ENCODE measurements at regions not wholly inside any gene's neighbourhood (a gene's known extent, or its start where the extent isn't known, plus 50 kb on each side); places are given as distances from the start of the nearest gene placed in this dataset.
"Not testable (repeated sequence)": the region's sequence is repeated elsewhere in the genome, so short reads cannot be mapped to it uniquely, and the experiment has no call there.

- Histone ChIP-seq H3K27ac (ENCODE audit: low read length) (no peak overlapping the region), H3K9me3 (ENCODE audit: control insufficient read depth in 2 of 2, low read length in 2 of 2) (no peaks in the 10 kb centered on the region), H3K9ac (ENCODE audit: low read length in 2 of 2) (no peak overlapping the region), H3K27me3 (ENCODE audit: control insufficient read depth in 1 of 2, insufficient read depth in 2 of 2, low read length in 2 of 2) (no peaks in the 10 kb centered on the region), H3K4me3 (ENCODE audit: low read length in 2 of 2) (no peak overlapping the region), H3K4me1 (ENCODE audit: control insufficient read depth, insufficient read depth, low read length) (peaks cover 12% of the 10 kb centered on the region), H3K36me3 (ENCODE audit: control insufficient read depth in 2 of 2, insufficient read depth in 2 of 2, low read length in 2 of 2) (no peaks in the 10 kb centered on the region)
Measured at GRCh38 chr14:34300882-34301734, 160.9 kb downstream of the SPTSSA start.

- peaks cover 12% of the 10 kb centered on the region for H3K4me1 ChIP-seq (ENCODE audit: control insufficient read depth, insufficient read depth, low read length)
Measured at GRCh38 chr14:34300330-34300729, 161.7 kb downstream of the SPTSSA start.

GRCh38 chr14:34299360-34299759 is 162.7 kb downstream of the SPTSSA start:
- H3K27ac ChIP-seq (ENCODE audit: low read length), result no peak overlapping the region
- no peak overlapping the region for H3K4me3 ChIP-seq (ENCODE audit: low read length in 2 of 2)
- H3K4me1 ChIP-seq (ENCODE audit: control insufficient read depth, insufficient read depth, low read length), result peaks cover 12% of the 10 kb centered on the region
- no peaks in the 10 kb centered on the region for H3K36me3 ChIP-seq (ENCODE audit: control insufficient read depth in 2 of 2, insufficient read depth in 2 of 2, low read length in 2 of 2)
- no peaks in the 10 kb centered on the region for H3K9me3 ChIP-seq (ENCODE audit: control insufficient read depth in 2 of 2, low read length in 2 of 2)
- no peak overlapping the region for H3K9ac ChIP-seq (ENCODE audit: low read length in 2 of 2)
- H3K27me3 ChIP-seq (ENCODE audit: control insufficient read depth in 1 of 2, insufficient read depth in 2 of 2, low read length in 2 of 2), result no peaks in the 10 kb centered on the region

More at GRCh38 chr14:34300330-34300729, 161.7 kb downstream of the SPTSSA start:
- H3K4me3 ChIP-seq (ENCODE audit: low read length in 2 of 2), result no peak overlapping the region
- no peak overlapping the region for H3K9ac ChIP-seq (ENCODE audit: low read length in 2 of 2)
- no peaks in the 10 kb centered on the region for H3K9me3 ChIP-seq (ENCODE audit: control insufficient read depth in 2 of 2, low read length in 2 of 2)
- no peaks in the 10 kb centered on the region for H3K27me3 ChIP-seq (ENCODE audit: control insufficient read depth in 1 of 2, insufficient read depth in 2 of 2, low read length in 2 of 2)
- no peak overlapping the region for H3K27ac ChIP-seq (ENCODE audit: low read length)
- no peaks in the 10 kb centered on the region for H3K36me3 ChIP-seq (ENCODE audit: control insufficient read depth in 2 of 2, insufficient read depth in 2 of 2, low read length in 2 of 2)

GRCh38 chr14:34297786-34298520 is 164.1 kb downstream of the SPTSSA start:
- H3K9ac ChIP-seq (ENCODE audit: low read length in 2 of 2), result no peak overlapping the region
- H3K4me1 ChIP-seq (ENCODE audit: control insufficient read depth, insufficient read depth, low read length), result peaks cover 11% of the 10 kb centered on the region
- H3K27me3 ChIP-seq (ENCODE audit: control insufficient read depth in 1 of 2, insufficient read depth in 2 of 2, low read length in 2 of 2), result no peaks in the 10 kb centered on the region
- H3K36me3 ChIP-seq (ENCODE audit: control insufficient read depth in 2 of 2, insufficient read depth in 2 of 2, low read length in 2 of 2), result no peaks in the 10 kb centered on the region
- no peak overlapping the region for H3K4me3 ChIP-seq (ENCODE audit: low read length in 2 of 2)
- no peaks in the 10 kb centered on the region for H3K9me3 ChIP-seq (ENCODE audit: control insufficient read depth in 2 of 2, low read length in 2 of 2)
- no peak overlapping the region for H3K27ac ChIP-seq (ENCODE audit: low read length)

- Histone ChIP-seq H3K9ac (ENCODE audit: low read length in 2 of 2) (no peak overlapping the region), H3K36me3 (ENCODE audit: control insufficient read depth in 2 of 2, insufficient read depth in 2 of 2, low read length in 2 of 2) (no peaks in the 10 kb centered on the region), H3K27ac (ENCODE audit: low read length) (no peak overlapping the region), H3K9me3 (ENCODE audit: control insufficient read depth in 2 of 2, low read length in 2 of 2) (no peaks in the 10 kb centered on the region), H3K4me1 (ENCODE audit: control insufficient read depth, insufficient read depth, low read length) (no peaks in the 10 kb centered on the region), H3K4me3 (ENCODE audit: low read length in 2 of 2) (no peak overlapping the region), H3K27me3 (ENCODE audit: control insufficient read depth in 1 of 2, insufficient read depth in 2 of 2, low read length in 2 of 2) (no peaks in the 10 kb centered on the region)
Measured at GRCh38 chr14:34283590-34283989, 178.4 kb downstream of the SPTSSA start.

- no peaks in the 10 kb centered on the region for H3K27me3 ChIP-seq (ENCODE audit: control insufficient read depth in 1 of 2, insufficient read depth in 2 of 2, low read length in 2 of 2)
Measured at GRCh38 chr14:34277191-34277590, 184.8 kb downstream of the SPTSSA start.

GRCh38 chr14:34275530-34275929 is 186.5 kb downstream of the SPTSSA start:
- H3K4me3 ChIP-seq (ENCODE audit: low read length in 2 of 2), result no peak overlapping the region
- no peaks in the 10 kb centered on the region for H3K9me3 ChIP-seq (ENCODE audit: control insufficient read depth in 2 of 2, low read length in 2 of 2)
- no peaks in the 10 kb centered on the region for H3K27me3 ChIP-seq (ENCODE audit: control insufficient read depth in 1 of 2, insufficient read depth in 2 of 2, low read length in 2 of 2)
- H3K9ac ChIP-seq (ENCODE audit: low read length in 2 of 2), result no peak overlapping the region
- no peaks in the 10 kb centered on the region for H3K36me3 ChIP-seq (ENCODE audit: control insufficient read depth in 2 of 2, insufficient read depth in 2 of 2, low read length in 2 of 2)
- H3K27ac ChIP-seq (ENCODE audit: low read length), result no peak overlapping the region
- H3K4me1 ChIP-seq (ENCODE audit: control insufficient read depth, insufficient read depth, low read length), result peaks cover 2% of the 10 kb centered on the region

More at GRCh38 chr14:34277191-34277590, 184.8 kb downstream of the SPTSSA start:
- H3K27ac ChIP-seq (ENCODE audit: low read length), result no peak overlapping the region
- no peaks in the 10 kb centered on the region for H3K9me3 ChIP-seq (ENCODE audit: control insufficient read depth in 2 of 2, low read length in 2 of 2)
- H3K4me3 ChIP-seq (ENCODE audit: low read length in 2 of 2), result no peak overlapping the region
- H3K36me3 ChIP-seq (ENCODE audit: control insufficient read depth in 2 of 2, insufficient read depth in 2 of 2, low read length in 2 of 2), result no peaks in the 10 kb centered on the region
- H3K4me1 ChIP-seq (ENCODE audit: control insufficient read depth, insufficient read depth, low read length), result no peaks in the 10 kb centered on the region
- no peak overlapping the region for H3K9ac ChIP-seq (ENCODE audit: low read length in 2 of 2)

GRCh38 chr14:34275078-34275477 is 187.0 kb downstream of the SPTSSA start:
- Histone ChIP-seq H3K4me1 (ENCODE audit: control insufficient read depth, insufficient read depth, low read length) (peaks cover 4% of the 10 kb centered on the region), H3K27ac (ENCODE audit: low read length) (no peak overlapping the region), H3K36me3 (ENCODE audit: control insufficient read depth in 2 of 2, insufficient read depth in 2 of 2, low read length in 2 of 2) (no peaks in the 10 kb centered on the region), H3K27me3 (ENCODE audit: control insufficient read depth in 1 of 2, insufficient read depth in 2 of 2, low read length in 2 of 2) (no peaks in the 10 kb centered on the region), H3K9ac (ENCODE audit: low read length in 2 of 2) (no peak overlapping the region), H3K9me3 (ENCODE audit: control insufficient read depth in 2 of 2, low read length in 2 of 2) (no peaks in the 10 kb centered on the region), H3K4me3 (ENCODE audit: low read length in 2 of 2) (no peak overlapping the region)

- not testable (repeated sequence) for H3K4me1 ChIP-seq (ENCODE audit: control insufficient read depth, insufficient read depth, low read length); H3K36me3 ChIP-seq (ENCODE audit: control insufficient read depth in 2 of 2, insufficient read depth in 2 of 2, low read length in 2 of 2); H3K27ac ChIP-seq (ENCODE audit: low read length); H3K4me3 ChIP-seq (ENCODE audit: low read length in 2 of 2); H3K27me3 ChIP-seq (ENCODE audit: control insufficient read depth in 1 of 2, insufficient read depth in 2 of 2, low read length in 2 of 2); H3K9ac ChIP-seq (ENCODE audit: low read length in 2 of 2); H3K9me3 ChIP-seq (ENCODE audit: control insufficient read depth in 2 of 2, low read length in 2 of 2)
Measured at GRCh38 chr14:34273716-34274115, 188.3 kb downstream of the SPTSSA start.

- peak overlapping the region in 1 of 2 donors; percentile 23 for H3K4me3 ChIP-seq (ENCODE audit: low read length in 2 of 2)
- peaks cover 4% of the 10 kb centered on the region for H3K4me1 ChIP-seq (ENCODE audit: control insufficient read depth, insufficient read depth, low read length)
- H3K36me3 ChIP-seq (ENCODE audit: control insufficient read depth in 2 of 2, insufficient read depth in 2 of 2, low read length in 2 of 2), result no peaks in the 10 kb centered on the region
- no peaks in the 10 kb centered on the region for H3K9me3 ChIP-seq (ENCODE audit: control insufficient read depth in 2 of 2, low read length in 2 of 2)
- peaks cover 0 to 2% of the 10 kb centered on the region in 2 donors for H3K27me3 ChIP-seq (ENCODE audit: control insufficient read depth in 1 of 2, insufficient read depth in 2 of 2, low read length in 2 of 2)
- peak overlapping the region; percentile 41 for H3K27ac ChIP-seq (ENCODE audit: low read length)
- H3K9ac ChIP-seq (ENCODE audit: low read length in 2 of 2), result no peak overlapping the region
Measured at GRCh38 chr14:34270361-34270760, 191.7 kb downstream of the SPTSSA start.

GRCh38 chr14:34266344-34266743 is 195.7 kb downstream of the SPTSSA start:
- Histone ChIP-seq H3K4me3 (ENCODE audit: low read length in 2 of 2) (no peak overlapping the region), H3K9ac (ENCODE audit: low read length in 2 of 2) (no peak overlapping the region), H3K27me3 (ENCODE audit: control insufficient read depth in 1 of 2, insufficient read depth in 2 of 2, low read length in 2 of 2) (peaks cover 0 to 2% of the 10 kb centered on the region in 2 donors), H3K36me3 (ENCODE audit: control insufficient read depth in 2 of 2, insufficient read depth in 2 of 2, low read length in 2 of 2) (no peaks in the 10 kb centered on the region), H3K27ac (ENCODE audit: low read length) (no peak overlapping the region), H3K9me3 (ENCODE audit: control insufficient read depth in 2 of 2, low read length in 2 of 2) (no peaks in the 10 kb centered on the region), H3K4me1 (ENCODE audit: control insufficient read depth, insufficient read depth, low read length) (peaks cover 4% of the 10 kb centered on the region)

All from stomach smooth muscle (tissue), 2 donors.